HG03442 (cell line): ENCODE measurements at regions not wholly inside any gene's neighbourhood (a gene's known extent, or its start where the extent isn't known, plus 50 kb on each side); places are given as distances from the start of the nearest gene placed in this dataset.
"Not testable (repeated sequence)": the region's sequence is repeated elsewhere in the genome, so short reads cannot be mapped to it uniquely, and the experiment has no call there.

Experiments
- ATAC-seq: cut with Tn5 transposase; IDR thresholded peaks from one replicate; pipeline ENCODE4 v1.9.1; 2021; ENCODE audit warnings: mild to moderate bottlenecking, moderate library complexity; ENCODE audit not compliant: unreplicated experiment

GRCh38 chr7:106354822-106355221 is 70.0 kb upstream of the NAMPT start:
- ATAC-seq: no peak

- ATAC-seq: no peak
These were observed 69.2 kb upstream of the NAMPT start for GRCh38 chr7:106353944-106354343.

- no peak for ATAC-seq
These were observed 63.4 kb upstream of the NAMPT start for GRCh38 chr7:106348231-106348630.

- no peak for ATAC-seq
These were observed 62.5 kb upstream of the NAMPT start for GRCh38 chr7:106347229-106347833.

- ATAC-seq: peak; percentile 93
These were observed 62.0 kb upstream of the NAMPT start for GRCh38 chr7:106346678-106347217.

DNA sequence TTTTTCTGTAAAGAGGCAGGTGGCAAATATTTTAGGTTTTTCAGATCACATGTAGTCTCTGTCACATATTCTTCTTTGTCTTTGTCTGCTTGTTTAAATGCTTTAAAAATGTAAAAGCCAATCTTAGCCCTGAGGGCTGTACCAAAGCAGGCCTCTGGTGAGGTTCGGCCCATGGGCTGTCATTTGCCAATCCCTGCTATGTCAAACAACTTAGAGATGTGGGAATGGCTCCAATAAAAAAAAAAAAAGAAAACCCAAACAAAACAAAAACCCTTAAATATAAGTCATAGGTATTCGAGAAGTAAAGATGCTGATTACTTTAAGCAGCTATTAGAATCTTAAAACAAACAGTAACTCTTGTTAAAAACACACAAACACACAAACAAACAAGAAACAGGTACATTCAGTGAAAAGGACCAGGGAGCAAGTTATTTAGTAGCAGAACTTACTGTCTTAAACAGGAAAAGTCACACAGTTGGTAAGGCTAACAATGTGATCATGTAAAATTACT is 61.4 kb upstream of the NAMPT start:
- no peak for ATAC-seq

- ATAC-seq: no peak
These were observed 60.8 kb upstream of the NAMPT start for GRCh38 chr7:106345421-106346166.

- ATAC-seq: no peak
These were observed 60.1 kb upstream of the NAMPT start for GRCh38 chr7:106344861-106345260.

DNA sequence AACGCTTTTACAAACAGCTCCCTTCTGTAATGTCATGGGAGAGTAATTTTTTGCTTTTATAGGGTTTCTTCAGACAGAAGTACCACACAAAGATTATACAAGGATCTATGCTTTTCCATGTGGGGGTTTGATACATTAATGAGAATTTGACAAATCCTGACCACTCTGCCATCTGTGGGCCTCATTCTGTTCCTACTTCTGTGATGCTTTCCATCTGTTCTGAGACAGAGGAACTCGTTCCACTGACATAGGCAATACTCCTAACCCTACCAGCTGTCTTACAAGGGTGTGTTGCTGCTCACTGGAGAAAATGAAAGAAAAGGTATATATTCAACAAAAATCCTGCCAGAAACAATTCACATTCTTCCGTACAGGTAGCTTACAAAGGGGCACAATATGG is 59.4 kb upstream of the NAMPT start:
- ATAC-seq: no peak

- ATAC-seq: not testable (repeated sequence)
These were observed 57.3 kb upstream of the NAMPT start for GRCh38 chr7:106342049-106342448.

DNA sequence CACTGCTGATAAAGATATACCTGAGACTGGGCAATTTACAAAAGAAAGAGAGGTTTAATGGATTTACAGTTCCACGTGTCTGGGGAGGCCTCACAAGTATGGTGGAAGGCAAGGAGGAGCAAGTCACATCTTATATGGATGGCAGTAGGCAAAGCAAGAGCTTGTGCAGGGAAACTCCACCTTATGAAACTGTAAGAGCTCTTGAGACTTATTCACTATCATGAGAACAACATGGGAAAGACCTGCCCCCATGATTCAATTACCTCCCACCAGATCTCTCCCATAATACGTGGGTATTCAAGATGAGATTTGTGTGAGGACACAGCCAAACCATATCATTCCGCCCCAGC is 55.4 kb upstream of the NAMPT start:
- not testable (repeated sequence) for ATAC-seq

DNA sequence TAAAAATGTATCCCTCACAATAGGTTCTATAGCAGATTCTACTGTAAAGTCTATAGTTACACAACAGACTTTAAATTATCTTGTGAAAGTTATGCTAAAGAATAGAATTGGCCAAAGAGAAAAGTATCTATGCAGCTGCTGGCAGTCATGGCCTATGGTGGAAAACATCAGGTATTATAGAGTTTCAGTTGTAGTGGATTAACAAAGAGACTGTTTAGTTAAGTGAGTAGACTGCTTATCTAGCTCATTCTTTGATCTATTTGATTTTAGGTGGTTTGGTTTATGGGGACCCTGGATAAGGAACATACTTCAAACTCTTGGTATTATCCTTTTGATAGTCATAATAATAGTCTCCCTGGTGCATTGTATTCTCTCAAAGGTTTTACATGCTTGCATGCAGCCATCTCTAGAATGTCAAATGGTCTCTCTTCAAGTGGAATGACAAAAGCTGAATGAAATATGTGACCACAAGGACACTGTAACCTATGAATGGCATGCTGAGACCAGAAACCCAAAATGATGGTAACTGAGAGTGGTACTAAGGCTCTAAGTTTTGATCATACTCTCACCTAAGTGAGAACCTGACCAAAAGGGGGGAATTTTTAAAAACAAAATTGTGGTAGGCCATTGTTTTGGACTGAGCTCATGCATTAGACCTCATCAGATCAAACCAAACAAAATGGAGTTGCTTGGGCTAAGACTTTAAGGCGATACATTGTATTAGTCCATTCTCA is 54.9 kb upstream of the NAMPT start:
- no peak for ATAC-seq

DNA sequence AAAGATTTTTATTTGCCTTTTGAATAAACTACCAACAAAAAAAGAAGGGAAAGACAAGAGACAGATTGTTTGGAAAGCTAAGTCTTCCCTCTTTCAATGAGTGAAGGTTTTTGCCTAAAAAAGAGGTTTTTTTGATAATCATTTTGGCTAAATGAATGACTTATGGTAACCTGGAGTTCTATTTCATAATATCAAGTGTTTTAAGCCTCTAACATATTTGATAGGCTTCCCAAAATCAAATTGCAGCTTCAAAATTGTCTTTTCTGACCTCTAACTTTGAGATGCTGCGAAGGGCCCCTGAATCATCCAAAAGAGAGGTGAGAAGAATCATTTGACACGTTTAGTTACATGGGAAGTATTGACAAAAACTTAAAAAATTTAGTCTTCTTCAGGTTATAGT is 53.0 kb upstream of the NAMPT start:
- ATAC-seq: no peak

- ATAC-seq: no peak
These were observed 51.0 kb upstream of the NAMPT start for GRCh38 chr7:106335814-106336213.
